ENCODE measurements at regions not wholly inside any gene's neighbourhood (a gene's known extent, or its start where the extent isn't known, plus 50 kb on each side); places are given as distances from the start of the nearest gene placed in this dataset.
"Not testable (repeated sequence)": the region's sequence is repeated elsewhere in the genome, so short reads cannot be mapped to it uniquely, and the experiment has no call there.

GRCh38 chr3:181230258-181230657 lies 240.7 kb upstream of the DNAJC19 start:
- DNase-seq = no peak

- DNase-seq = no peak
These were observed 223.8 kb upstream of the DNAJC19 start for GRCh38 chr3:181213347-181213746.

GRCh38 chr3:181212271-181212670 lies 222.7 kb upstream of the DNAJC19 start:
- DNase-seq = no peak

- no peak for DNase-seq
These were observed 220.7 kb upstream of the DNAJC19 start for GRCh38 chr3:181210275-181210674.

- DNase-seq = no peak
These were observed 200.0 kb upstream of the DNAJC19 start for GRCh38 chr3:181189556-181189955.

- no peak for DNase-seq
These were observed 194.2 kb upstream of the DNAJC19 start for GRCh38 chr3:181183764-181184163.

GRCh38 chr3:181183057-181183456 lies 193.5 kb upstream of the DNAJC19 start:
- not testable (repeated sequence) for DNase-seq

- DNase-seq = no peak
These were observed 189.5 kb upstream of the DNAJC19 start for GRCh38 chr3:181178991-181179390.

- peak in 1 of 2 donors; percentile 17 for DNase-seq
These were observed 187.1 kb upstream of the DNAJC19 start for GRCh38 chr3:181176601-181177000.

- DNase-seq = no peak
These were observed 185.2 kb upstream of the DNAJC19 start for GRCh38 chr3:181174676-181175233.

GRCh38 chr3:181174022-181174421 lies 184.5 kb upstream of the DNAJC19 start:
- no peak for DNase-seq

- no peak for DNase-seq
These were observed 183.7 kb upstream of the DNAJC19 start for GRCh38 chr3:181173227-181173626.

GRCh38 chr3:181134873-181135272 lies 145.3 kb upstream of the DNAJC19 start:
- DNase-seq = no peak

GRCh38 chr3:181133832-181134231 lies 144.3 kb upstream of the DNAJC19 start:
- no peak for DNase-seq

- no peak for DNase-seq
These were observed 116.1 kb upstream of the DNAJC19 start for GRCh38 chr3:181105646-181106045.

GRCh38 chr3:181103605-181104004 lies 114.1 kb upstream of the DNAJC19 start:
- no peak for DNase-seq

- DNase-seq = no peak
These were observed 96.5 kb upstream of the DNAJC19 start for GRCh38 chr3:181086011-181086410.

GRCh38 chr3:181081930-181082329 lies 92.4 kb upstream of the DNAJC19 start:
- no peak for DNase-seq

GRCh38 chr3:181076558-181076957 lies 87.0 kb upstream of the DNAJC19 start:
- no peak for DNase-seq

- no peak for DNase-seq
These were observed 85.6 kb upstream of the DNAJC19 start for GRCh38 chr3:181075098-181075497.

- no peak for DNase-seq
These were observed 76.9 kb upstream of the DNAJC19 start for GRCh38 chr3:181066143-181067087.

GRCh38 chr3:181056136-181056732 lies 66.7 kb upstream of the DNAJC19 start:
- DNase-seq = no peak

- DNase-seq = no peak
These were observed 65.0 kb upstream of the DNAJC19 start for GRCh38 chr3:181054538-181054937.

- no peak for DNase-seq
These were observed 62.7 kb upstream of the DNAJC19 start for GRCh38 chr3:181052256-181052655.
